Pancreas (tissue), 10 donors: ENCODE measurements at regions not wholly inside any gene's neighbourhood (a gene's known extent, or its start where the extent isn't known, plus 50 kb on each side); places are given as distances from the start of the nearest gene placed in this dataset.

Experiments used
- ATAC-seq, 4 donors: fragments of 200-7000 bp; cut with Tn5 transposase; one replicate each; pipeline versions ENCODE4 v1.8.0 to v1.9.1; 2020; ENCODE audit warnings: mild to moderate bottlenecking in 4 of 4, moderate library complexity in 4 of 4
- DNase-seq, 6 donors: peaks; one replicate each; pipeline ENCODE4 v3.0.0-alpha.2; 2020
- FAIRE-seq: peaks from 2 replicates; lab custom pipeline; 2012; peaks lifted over from hg19 to GRCh38; lab: Jason Lieb, UNC
- H3K27ac ChIP-seq, 4 donors: fragments of 200-600 bp; sonication (generic); 1 replicate in 3 of 4; 2 replicates in 1 of 4; pipeline versions ENCODE4 v1.5.0 to v1.8.0; 2020
- H3K27me3 ChIP-seq, 4 donors: fragments of 200-600 bp; one replicate each; pipeline ENCODE4 v1.8.0; 2021
- H3K36me3 ChIP-seq, 3 donors: fragments of 200-600 bp; sonication (generic) in 1 of 3; one replicate each; pipeline versions ENCODE4 v1.5.0 to v1.8.0; 2020 to 2021
- H3K4me1 ChIP-seq, 3 donors: fragments of 200-600 bp; one replicate each; pipeline ENCODE4 v1.8.0; 2021
- H3K4me3 ChIP-seq, 4 donors: fragments of 200-600 bp; sonication (generic) in 2 of 4; one replicate each; pipeline versions ENCODE4 v1.5.0 to v1.8.0; 2020 to 2021
- H3K9me3 ChIP-seq, 4 donors: fragments of 200-600 bp; one replicate each; pipeline ENCODE4 v1.8.0; 2021
- WGBS, 2 donors: extraction: QIAGEN DNeasy Blood & Tissue Kit; methylation state at CpG; one replicate each; pipeline ENCODE4 v1.1.7; 2013; 5-methylcytosine and 5-hydroxymethylcytosine counted together
- intact Hi-C, 3 donors: fragments of 100-400 bp; cut with DNase I; formaldehyde crosslinking; loops; one replicate each; pipeline versions ENCODE4 v1.11.1 to v1.14.2; 2022
- TF ChIP-seq, protein P1 (sequence below), 4 donors: fragments of 200-600 bp; sonication (generic) in 3 of 4; IDR thresholded peaks; one replicate each; pipeline versions ENCODE4 v1.5.0 to v1.8.0; 2021; ENCODE audit warnings: antibody characterized with exemption in 4 of 4
- donor health status: healthy with polysubstance abuse.
- donor health status: DM: no; HTN: no; CAD: no; lungs with moderate emphysema.
- donor health status: DM: no; HTN: no; CAD: no.
- donor health status: control.
- donor health status: control.
- donor health status: Bipolar disorder and iron deficiency.
- donor health status: DM: yes; HTN: yes; CAD: no.
- donor health status: DM: no; HTN: no; CAD: no.
- donor health status: DM: no; HTN: no; CAD: no.
- donor health status: DM: yes; HTN: yes; CAD: no.

DNA sequence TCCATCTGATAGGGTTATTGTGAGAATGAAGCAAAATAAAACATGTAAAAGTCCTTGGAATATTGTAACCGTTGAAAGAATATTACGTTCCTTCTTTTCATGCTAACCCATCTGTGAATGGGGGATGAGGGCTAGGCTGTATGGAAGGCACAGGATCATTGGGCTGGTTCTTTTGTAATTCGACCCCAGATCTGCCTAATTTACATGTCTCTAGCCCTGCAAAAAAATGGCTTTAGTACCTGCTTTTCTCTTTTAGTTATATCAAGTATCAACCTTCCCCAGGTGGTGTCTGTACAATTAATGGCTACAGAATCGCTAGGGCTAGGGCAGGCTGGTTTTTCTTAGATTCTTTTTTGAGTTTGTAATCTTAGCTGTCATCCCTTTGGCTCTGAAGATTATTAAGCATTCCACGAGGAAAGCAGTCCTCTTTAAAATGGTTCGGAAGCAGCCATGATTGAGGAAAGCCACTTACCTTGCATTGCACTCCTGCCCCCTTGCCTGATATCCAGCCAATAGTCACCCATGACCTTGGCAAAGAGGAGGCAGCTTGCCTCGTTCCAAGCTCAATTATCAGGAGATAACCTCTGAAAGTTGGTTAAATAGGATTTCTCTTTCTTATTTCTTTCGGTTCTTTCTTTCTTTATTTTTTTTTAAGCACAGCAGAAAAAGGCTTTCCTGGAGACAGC, 153.9 kb upstream of the ZKSCAN2 start:
- FAIRE-seq, result no peak
- H3K27me3 ChIP-seq, result no peaks in the 10 kb centered on the region
- no peaks in the 10 kb centered on the region for H3K36me3 ChIP-seq
- TF ChIP-seq, protein P1, sequence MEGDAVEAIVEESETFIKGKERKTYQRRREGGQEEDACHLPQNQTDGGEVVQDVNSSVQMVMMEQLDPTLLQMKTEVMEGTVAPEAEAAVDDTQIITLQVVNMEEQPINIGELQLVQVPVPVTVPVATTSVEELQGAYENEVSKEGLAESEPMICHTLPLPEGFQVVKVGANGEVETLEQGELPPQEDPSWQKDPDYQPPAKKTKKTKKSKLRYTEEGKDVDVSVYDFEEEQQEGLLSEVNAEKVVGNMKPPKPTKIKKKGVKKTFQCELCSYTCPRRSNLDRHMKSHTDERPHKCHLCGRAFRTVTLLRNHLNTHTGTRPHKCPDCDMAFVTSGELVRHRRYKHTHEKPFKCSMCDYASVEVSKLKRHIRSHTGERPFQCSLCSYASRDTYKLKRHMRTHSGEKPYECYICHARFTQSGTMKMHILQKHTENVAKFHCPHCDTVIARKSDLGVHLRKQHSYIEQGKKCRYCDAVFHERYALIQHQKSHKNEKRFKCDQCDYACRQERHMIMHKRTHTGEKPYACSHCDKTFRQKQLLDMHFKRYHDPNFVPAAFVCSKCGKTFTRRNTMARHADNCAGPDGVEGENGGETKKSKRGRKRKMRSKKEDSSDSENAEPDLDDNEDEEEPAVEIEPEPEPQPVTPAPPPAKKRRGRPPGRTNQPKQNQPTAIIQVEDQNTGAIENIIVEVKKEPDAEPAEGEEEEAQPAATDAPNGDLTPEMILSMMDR (IDR thresholded peaks at IDR 0.05), result no peak
- ATAC-seq, result no peak
- H3K4me1 ChIP-seq, result no peaks in the 10 kb centered on the region
- DNase-seq, result no peak
- WGBS, 2 donors, result 31 to 32% methylated on average over 8 of the region's 8 CpGs
- H3K4me3 ChIP-seq, result no peak overlapping the region
- no peak overlapping the region for H3K27ac ChIP-seq
- H3K9me3 ChIP-seq, result no peaks in the 10 kb centered on the region
- intact Hi-C loops, result no loop called here

DNA sequence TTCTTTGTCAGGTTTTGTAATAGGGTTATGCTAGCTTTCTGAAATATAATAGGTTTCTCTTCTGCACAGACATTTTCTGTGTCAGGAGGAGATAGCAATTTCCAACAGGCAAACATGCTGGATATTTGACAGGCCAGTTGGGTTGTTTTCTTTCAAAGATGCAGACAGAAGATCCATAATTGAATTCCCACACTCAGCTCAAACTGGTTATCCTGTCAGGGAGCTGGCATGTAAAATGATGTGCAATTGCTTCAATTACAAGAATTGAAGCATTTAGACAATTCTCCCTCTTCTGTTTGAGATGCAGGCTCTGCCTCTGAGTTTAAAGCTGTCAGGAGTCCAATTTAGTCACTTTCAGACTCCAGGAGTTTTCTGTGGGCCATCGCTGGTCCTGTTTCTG, 146.2 kb upstream of the ZKSCAN2 start:
- Histone ChIP-seq H3K9me3 (no peaks in the 10 kb centered on the region), H3K27ac (no peak overlapping the region), H3K27me3 (no peaks in the 10 kb centered on the region), H3K36me3 (no peaks in the 10 kb centered on the region), H3K4me3 (no peak overlapping the region), H3K4me1 (no peaks in the 10 kb centered on the region)
- intact Hi-C loops, result no loop called here
- FAIRE-seq (no peak), ATAC-seq (no peak), DNase-seq (no peak)
- 76 to 79% methylated on average over 1 of the region's 1 CpG for WGBS, 2 donors
- TF ChIP-seq, protein P1 (IDR thresholded peaks at IDR 0.05), result no peak

DNA sequence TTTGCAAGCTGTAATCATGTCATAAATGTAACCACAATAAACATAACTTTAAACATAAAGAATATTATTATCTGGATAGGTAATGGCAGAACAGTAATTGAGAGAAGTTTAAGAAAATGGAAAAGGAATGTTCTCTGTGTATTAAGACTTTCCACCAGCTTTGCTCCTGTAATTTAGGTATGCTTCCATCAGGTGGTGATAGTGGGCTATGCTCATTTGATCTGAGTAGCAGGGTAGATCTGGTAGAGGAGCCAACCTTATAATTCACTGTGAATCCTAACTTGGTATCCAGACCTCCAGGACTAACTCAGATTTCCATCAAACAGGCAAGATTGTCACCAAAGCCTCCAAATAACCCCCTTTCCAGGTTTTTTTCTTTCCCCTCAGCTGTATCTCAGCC, 137.9 kb upstream of the ZKSCAN2 start:
- DNase-seq (no peak), ATAC-seq (no peak), FAIRE-seq (no peak)
- intact Hi-C loops, result no loop called here
- peaks cover 0 to 2% (median 0%) of the 10 kb centered on the region in 4 donors for H3K27me3 ChIP-seq
- H3K4me1 ChIP-seq, result no peaks in the 10 kb centered on the region
- no peaks in the 10 kb centered on the region for H3K9me3 ChIP-seq
- no peak overlapping the region for H3K4me3 ChIP-seq
- no peaks in the 10 kb centered on the region for H3K36me3 ChIP-seq
- H3K27ac ChIP-seq, result no peak overlapping the region
- TF ChIP-seq, protein P1 (IDR thresholded peaks at IDR 0.05), result no peak

DNA sequence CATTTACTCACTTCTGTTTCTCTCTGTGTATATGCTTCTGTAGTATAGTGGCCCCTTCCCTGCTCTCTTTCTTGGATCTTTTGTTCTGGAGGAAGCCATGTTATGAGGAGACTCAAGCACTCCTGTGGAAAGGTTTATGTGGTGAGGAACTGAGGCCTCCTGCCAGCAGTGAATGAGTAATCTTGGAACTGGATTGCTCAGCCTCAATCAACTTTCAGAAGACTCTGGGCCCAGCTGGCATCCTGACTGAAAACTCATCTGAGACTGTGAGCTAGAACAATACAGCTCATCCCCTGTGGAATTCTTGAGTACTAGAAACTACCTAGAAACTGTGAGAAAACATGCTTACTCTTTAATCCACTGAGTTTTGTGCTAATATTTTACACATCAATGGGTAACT, 133.1 kb upstream of the ZKSCAN2 start:
- ATAC-seq, result no peak
- no peak for DNase-seq
- H3K4me3 ChIP-seq, result no peak overlapping the region
- no peak for FAIRE-seq
- TF ChIP-seq, protein P1 (IDR thresholded peaks at IDR 0.05), result no peak
- no peaks in the 10 kb centered on the region for H3K27me3 ChIP-seq
- H3K36me3 ChIP-seq, result no peaks in the 10 kb centered on the region
- H3K4me1 ChIP-seq, result no peaks in the 10 kb centered on the region
- H3K9me3 ChIP-seq, result no peaks in the 10 kb centered on the region
- no peak overlapping the region for H3K27ac ChIP-seq
- intact Hi-C loops, result no loop called here

DNA sequence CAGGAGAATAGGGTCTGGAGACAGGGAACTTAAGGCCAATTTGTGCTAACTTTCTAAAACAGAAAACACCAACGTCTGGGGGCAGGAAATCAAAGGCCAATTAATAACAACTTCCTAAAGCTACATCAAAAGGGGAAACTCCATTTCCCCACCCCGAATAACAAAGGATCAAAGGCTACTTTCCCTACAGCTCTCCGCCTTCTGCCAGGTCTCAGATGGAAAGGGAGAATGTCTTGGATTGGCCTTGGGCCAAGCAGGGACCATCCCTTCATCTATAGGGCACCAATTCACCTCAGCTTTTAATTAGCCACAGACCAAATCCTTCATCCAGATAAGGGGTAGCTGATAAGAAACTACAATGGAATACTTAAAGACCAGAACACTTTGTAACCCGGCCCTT, 116.9 kb upstream of the ZKSCAN2 start:
- intact Hi-C loops, result no loop called here
- FAIRE-seq (no peak), ATAC-seq (no peak), DNase-seq (no peak)
- 34 to 37% methylated on average over 4 of the region's 4 CpGs for WGBS, 2 donors
- H3K27me3 ChIP-seq, result no peaks in the 10 kb centered on the region
- no peaks in the 10 kb centered on the region for H3K9me3 ChIP-seq
- H3K4me1 ChIP-seq, result no peaks in the 10 kb centered on the region
- no peak overlapping the region for H3K4me3 ChIP-seq
- TF ChIP-seq, protein P1 (IDR thresholded peaks at IDR 0.05), result no peak
- no peaks in the 10 kb centered on the region for H3K36me3 ChIP-seq
- no peak overlapping the region for H3K27ac ChIP-seq
